Activated CD8-positive, alpha-beta memory T cell treated with anti-CD3 and anti-CD28 coated beads, Interleukin-2, amount 50 U/mL, for 48 hours (primary cell): ENCODE measurements at regions not wholly inside any gene's neighbourhood (a gene's known extent, or its start where the extent isn't known, plus 50 kb on each side); places are given as distances from the start of the nearest gene placed in this dataset.

Experiments used
- DNase-seq: peaks from one replicate; pipeline ENCODE4 v3.0.0-alpha.2; 2020

DNA sequence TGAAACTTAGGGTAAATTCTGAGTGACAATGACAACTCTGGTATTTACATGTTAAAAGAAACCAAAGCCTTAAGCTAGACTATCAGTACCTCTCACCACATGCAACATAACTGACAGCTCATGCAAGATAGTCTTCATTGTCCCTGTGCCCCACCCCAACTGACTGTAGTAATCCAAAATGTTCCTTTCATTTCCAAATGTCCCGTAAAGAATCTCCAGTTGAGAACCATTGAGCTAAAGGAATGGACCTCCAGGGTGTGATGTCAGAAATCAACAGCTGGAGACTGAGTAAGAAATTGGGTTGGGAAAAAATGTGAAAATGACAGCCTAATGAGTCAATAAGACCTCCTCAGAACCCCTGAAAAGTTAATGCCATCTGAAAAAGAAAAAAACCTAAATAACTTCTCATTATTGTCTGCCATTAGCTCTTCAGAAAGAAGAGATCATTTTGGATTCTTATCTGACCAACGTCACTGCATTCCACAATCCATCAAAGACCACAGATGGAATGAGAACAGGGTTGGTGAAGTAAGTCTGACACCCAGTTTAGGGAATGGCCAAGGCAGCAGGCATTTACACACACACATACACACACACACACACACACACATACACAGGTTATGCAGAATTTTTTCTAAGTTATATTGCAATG is 51.7 kb upstream of the ACVR2A start:
- DNase-seq, result no peak

DNA sequence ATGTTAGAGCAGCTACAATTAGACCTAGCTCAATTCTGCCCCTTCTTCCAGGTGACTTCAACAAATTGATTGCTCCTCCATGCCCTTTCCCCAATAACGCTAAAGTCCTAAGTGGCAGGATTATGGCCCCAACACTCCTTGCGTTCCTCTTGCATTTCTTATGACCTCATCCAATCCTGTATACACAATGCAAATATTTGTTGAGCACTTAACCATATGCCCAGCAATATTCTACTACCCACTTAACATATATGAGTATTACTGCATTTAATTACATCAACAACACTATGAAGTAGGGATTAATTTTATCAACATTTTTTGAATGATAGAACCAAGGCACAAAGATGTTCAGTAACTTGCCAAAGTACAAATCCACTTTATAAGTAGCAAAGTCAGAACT is 54.2 kb upstream of the ACVR2A start:
- DNase-seq, result no peak

DNA sequence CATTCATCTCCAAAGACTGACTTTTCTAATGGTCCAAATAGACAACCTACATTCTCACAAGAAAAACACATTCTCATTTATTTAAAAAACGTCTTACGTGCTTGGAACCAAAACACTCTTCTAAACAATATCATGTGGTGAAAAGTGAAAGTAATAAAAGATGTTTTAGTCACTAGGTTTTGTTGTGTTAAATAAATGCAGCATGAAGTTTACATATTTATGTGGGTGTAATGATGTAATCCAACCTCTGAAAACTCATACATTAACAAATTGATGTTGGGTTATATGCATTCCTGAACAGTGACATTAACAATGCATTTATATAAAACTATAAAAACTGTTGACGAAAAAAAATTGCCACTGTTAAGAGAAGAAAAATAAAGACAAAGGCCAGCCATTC is 55.1 kb upstream of the ACVR2A start:
- no peak for DNase-seq

DNA sequence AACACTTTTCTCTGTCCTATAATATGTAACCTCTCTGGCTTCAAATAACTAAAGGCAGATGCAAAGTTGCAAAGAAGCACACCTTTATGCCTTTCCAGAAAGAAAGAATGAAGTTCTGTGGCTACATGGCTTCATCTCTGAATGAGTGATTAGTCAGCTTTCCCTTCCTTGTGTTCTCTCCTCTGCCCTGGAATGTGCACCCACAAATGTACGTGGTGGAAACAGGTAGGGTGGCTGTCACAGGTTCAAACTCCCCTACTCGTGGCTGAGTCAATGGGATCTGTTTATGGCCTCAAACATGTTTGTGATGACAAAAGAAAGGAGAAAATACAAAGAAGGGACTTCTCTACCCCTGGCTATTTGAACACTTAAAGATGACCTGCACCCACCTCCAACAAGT is 55.5 kb upstream of the ACVR2A start:
- DNase-seq, result no peak

DNA sequence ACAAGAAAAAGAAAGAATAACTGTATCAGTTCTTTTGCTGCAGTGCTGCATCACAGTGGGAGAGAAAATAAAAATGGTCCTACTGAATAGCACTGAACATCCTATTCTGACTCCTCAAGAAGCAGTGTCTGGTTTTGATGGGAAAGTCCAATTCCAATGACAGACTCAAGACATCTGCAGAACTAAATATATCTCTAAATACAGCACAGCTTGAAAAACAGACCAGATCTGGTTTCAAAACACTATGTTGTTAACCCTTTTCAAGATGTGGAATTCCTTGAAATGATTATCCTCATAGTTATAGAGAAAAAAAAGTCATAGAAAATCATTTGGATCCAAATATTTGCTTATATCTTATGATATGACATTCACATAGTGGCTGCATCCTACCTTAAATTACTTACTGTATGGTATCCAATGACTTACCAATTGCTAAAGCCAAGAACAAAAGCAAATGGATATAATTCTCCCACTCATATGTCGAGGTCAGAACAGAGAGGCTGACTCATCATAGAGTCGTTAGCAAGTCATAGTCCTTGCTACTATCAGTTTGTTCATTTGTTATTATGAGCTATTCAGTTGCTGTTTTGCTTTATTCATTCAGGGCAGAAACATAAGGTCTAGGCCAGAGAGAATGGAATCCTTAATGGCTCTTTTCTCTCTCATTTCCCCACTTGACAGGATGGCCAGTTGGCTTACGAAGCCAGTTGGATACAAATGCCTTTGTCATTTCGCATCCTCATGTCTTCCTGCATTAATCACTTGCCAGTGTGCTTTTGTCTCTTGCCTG is 62.5 kb upstream of the ACVR2A start:
- DNase-seq, result no peak

DNA sequence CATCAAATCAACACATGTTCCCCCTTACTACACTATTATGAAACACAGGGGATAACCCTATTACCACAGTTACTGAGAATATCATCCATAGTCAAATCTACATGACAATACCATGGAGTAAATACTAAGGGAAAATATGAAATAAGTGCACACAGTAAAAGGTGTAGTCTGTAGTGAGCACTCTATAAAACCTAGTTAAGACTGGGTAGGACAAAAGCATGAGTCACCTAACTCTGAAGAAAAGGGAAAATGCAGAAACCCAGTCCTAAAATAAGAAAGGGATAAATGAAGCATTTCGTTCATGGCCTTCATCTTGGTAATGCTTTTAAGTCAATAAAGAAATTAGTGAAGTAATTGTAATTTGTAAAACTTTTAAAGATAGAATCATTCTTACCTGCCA is 65.4 kb upstream of the ACVR2A start:
- DNase-seq, result no peak

DNA sequence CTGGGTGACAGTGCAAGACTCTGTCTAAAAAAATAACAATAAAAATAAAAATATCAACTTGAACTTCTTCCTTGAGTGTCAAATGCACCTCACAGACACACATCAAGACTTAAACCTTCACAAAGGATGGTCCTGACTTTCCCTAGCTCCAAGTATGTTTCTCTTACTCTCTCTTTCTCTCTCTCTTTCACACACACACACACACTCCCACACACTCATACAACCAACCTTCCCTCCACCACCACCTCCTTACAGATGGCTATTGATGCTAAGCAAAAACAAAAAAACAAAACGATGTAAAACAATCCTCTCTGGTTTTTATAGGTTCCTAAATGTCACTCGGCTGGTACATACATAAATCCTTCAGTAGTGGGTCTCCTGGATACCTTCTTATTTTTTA is 67.4 kb upstream of the ACVR2A start:
- DNase-seq, result no peak

DNA sequence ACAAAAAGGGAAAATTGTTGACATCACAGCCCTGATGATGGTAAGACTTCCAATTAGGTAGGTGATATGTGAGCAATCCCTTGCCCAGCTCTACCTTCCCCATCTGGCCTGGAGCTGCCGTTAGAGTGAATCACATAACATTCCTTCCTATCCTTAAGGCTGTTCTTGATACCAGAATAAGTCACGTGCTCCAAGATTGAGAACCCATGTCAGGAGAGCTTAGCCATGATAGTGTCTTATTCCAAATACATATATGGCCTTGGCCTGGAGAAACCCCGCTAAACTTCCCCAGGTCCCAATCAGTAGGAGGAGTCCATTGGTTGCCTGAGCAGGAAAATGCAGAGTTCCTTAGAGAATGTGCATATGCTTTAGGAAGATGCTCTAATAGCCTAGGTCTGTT is 70.0 kb upstream of the ACVR2A start:
- DNase-seq, result no peak

DNA sequence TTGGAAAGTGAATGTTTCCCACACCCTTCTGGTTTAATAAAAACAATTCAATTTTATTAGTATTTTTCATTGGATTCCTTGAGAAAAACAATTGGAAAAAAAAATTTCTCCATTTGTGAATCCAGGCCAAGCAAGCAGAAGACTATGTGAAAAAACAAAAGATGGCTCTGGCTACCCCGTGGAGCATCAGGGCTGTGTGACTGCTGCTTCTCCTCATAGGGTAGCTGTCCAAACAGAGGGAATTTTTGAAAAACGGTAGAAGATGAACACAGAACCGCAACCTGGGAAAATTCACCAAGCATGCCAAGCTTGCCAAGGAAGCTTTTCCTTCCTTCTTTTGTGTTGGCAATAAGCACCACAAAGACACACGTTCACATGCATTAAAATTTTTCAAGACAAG is 71.3 kb upstream of the ACVR2A start:
- DNase-seq, result no peak

DNA sequence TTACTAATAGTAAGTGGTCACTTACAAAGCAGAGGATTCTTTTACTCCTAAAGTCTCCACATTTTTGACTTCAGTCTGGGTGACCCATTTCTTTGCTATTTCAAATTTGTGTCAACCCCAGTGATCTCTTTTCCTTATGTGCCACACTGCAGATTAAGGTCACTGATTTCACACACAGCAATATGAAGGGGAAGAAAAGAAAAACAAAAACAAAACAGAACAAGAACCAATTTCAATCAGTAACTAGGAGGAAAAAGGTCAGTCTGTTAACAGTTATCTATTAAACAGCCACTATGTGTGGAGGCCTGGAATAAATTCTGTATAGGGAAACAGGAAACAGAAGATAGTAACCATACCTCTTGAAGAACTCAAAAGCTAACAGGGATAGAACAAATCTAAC is 72.0 kb upstream of the ACVR2A start:
- DNase-seq, result no peak

DNA sequence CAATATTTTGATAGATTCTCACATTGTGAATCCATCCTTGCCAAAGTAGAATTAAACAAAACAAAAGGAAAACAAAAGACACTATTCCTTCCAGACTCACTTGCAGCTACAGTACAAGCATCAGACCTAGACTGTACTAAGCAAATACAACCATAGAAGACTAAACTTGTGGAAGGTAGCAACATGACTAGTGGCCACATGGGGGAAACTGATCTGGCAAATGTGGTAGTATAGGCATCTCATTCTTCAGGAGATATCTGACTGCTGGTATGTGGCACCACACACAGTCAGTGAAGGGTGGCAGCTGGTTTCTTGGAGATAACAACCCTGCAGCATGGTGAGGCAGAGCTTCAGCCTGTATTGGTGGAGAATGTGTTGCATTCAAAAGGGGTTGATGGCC is 81.0 kb upstream of the ACVR2A start:
- no peak for DNase-seq

DNA sequence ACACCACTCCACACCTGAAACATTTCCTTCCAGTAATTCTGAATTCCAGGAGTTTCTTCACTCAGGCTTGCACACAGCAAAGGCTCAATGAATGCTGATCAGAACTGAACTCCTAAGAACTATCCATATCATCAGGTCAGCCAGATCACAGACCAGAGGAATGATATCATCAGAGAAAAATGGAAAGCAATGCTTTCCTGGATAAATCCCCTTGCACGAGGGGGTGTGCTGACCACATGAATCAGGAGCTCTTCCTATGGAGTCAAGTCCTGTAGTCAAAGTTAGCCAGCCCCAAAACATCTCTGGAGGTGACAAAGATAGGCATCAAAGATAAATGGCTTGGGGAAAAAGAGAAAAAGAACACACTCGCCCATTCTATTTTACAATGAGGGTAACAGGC is 83.8 kb upstream of the ACVR2A start:
- DNase-seq, result no peak

DNA sequence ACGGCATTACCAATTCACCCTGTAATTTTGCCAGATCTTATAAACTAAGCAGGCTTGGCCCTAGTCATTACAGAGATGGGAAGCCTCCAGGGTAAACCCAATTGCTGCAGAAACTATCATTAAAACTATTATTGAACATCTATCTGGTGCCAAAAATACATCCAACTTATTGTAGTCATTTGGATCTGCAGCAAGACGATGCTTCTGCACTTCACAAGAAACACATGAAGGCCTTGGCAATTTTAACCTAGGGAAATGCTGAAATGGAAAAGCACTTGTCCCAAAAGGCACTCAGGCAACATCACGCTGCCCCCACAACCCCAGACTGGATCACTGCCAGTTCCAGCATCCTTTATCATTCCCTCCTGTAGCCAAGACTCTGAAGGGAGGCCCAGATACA is 85.3 kb upstream of the ACVR2A start:
- DNase-seq, result no peak

DNA sequence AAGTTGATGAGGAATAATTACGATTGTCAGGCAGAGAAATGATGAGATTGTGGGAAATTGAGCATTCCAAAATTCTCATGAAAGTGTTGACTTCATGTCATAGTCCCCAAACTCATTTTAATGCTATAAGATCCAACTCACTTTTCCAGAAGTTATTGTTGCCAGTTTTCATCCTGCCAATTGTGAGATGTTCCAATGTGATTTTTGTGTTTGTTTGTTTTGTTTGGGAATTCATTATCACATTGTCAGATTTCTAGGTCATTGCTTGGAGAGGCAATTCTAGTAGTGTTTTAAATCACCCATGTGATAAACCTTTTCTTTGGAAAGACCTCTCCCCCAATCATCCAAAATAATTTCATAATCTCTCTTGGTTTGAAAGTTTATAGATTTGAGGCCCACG is 86.0 kb upstream of the ACVR2A start:
- no peak for DNase-seq

DNA sequence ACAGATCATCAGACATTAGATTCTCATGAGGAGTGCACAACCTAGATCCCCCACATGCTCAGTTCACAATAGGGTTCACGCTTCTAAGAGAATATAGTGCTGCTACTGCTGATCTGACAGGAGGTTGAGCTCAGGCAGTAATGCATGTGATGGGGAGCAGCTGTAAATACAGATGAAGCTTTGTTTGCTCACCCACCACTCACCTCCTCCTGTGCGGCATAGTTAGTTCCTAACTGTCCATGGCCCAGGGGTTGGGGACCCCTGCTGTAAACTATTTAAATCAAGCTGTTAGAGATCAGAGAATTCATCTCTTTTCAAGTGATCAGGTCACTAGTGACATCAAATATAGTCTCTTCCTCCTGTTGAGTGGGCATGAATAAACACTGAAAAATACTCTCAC is 88.8 kb upstream of the ACVR2A start:
- no peak for DNase-seq

DNA sequence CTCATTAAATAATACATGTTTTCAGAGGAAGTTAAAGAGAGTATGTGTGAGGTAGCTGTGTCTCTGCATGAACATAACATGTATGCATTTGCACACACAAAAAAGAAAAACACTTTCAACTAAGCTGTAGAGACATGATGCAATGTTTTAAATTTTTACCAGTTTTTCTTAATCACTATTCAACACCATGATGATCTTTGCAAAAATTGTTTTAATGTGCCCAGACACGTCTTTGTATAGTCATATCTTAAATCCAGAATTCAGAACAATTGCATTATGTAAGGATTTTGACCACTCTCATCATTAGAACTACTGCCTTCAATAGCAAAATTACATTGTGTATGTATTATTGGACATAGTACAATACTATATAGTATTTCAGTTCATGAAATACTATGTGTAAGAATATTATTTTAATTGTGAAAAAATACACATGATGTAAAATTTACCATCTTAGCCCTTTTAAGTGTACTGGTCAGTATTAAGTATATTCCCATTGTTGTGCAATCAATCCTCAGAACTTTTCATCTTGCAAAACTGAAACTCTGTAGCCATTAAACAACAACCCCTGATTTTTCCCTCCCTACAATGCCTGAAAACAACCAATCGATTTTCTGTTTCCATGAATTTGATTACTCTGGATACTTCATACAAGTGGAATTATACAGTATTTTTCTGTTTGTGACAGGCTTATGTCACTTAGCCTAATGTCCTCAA is 104.5 kb upstream of the ACVR2A start:
- no peak for DNase-seq

DNA sequence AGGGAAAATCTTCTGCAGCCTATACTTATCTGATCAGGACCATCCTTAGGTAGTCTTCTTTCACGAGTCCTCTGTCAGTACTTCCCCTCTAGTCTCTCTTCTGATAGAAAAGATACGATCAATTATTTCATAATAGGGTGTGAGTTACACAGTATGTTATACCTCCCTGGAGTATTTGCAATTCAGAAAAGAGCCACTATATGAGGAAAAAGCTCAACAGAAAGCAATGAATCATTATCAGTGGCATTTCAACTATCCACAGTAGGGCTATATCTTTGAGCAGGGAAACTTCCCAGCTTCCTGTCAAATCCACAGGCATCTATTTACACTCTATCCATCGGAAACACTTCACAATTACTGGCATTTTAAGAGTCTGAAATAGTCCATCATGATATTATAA is 105.3 kb upstream of the ACVR2A start:
- no peak for DNase-seq

DNA sequence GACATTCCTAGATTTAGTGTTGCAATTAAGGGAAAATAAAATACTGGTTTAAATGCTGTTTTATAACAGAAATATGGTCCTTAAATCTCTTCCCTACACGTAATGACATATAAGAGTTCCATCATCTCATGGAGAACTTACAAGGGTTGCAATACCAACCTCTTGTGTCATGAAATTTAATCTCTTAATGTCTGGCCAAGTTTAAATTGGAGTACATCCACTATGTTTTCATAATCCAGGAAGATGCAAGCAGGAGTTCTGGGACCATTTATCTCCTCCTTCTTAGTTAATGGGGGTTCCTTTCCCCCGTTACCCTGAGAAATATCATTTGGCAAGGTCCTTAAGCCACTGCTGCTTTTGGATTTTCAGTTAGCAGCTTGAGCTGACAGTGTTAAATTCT is 126.0 kb upstream of the ACVR2A start:
- no peak for DNase-seq

DNA sequence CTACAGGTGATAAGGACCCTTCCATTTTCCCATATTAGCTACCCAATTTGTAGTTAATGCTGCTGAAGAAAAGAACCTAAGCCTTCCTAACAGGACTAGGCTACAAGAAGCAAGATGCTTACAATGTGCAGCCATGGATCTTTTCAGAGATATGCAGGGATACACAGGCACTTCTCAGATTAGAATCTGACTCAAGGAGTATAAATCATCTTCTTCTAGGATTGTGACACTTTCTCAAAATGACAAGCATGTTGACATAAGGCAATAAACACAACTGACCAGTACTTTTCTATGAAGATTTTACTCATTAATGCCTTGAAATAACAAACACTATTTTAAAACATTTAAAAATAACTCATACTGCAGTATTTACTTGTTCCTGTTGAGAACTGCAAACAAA is 127.9 kb upstream of the ACVR2A start:
- DNase-seq, result no peak

DNA sequence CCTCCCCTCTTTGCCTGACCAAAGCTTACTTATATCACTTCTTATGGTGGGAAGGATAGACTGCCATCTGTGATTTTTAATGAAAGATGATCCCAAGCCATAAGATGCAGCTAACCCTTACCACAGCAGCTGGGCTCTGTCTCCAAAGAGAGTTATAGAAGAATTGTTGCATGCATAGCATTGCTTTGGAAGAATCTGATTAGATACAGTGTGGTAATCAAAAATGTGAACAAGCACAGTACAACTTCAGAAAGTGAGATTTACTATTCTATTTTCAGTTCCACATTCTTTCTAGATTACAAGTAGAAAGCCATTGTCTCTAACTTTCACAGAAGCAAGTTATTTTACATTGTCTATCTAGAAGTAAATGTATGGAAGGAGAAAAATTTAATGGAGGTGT is 129.0 kb upstream of the ACVR2A start:
- no peak for DNase-seq

DNA sequence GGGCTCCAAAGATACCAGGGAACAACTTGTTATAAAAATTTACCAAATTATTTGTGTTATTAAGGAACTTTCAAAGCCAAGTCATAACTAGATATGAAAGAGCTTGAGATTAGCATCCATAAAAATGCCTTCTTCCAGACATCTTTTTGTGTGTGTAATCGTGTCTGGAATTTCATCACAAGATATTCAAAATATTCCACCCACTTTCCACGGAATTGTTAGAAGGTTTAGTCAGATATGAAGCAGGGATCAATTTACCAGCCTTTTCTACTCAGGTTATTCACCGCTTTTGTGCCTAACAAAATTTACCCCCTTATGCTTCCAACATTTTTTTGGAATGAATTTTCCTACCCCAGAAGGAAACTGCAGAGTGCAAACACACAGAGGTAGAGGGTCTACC is 130.2 kb upstream of the ACVR2A start:
- no peak for DNase-seq

DNA sequence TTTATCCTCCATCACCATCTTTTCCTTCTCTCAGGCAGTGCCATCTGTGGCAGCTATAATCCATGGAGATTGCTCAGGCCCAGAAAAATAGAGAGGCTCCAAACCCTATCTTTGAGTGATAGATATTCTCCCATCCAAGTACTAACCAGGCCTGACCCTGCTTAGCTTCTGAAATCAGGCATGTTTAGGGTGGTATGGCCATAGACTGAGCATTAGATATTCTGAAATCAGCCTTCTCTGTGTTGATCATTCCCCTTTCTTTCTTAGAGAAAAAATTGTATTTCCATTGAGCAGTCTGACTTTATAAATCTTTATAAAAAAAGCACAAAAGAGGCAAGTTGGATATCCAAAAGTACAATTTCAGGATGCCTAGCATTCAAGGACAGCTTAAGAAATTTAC is 131.5 kb upstream of the ACVR2A start:
- no peak for DNase-seq

DNA sequence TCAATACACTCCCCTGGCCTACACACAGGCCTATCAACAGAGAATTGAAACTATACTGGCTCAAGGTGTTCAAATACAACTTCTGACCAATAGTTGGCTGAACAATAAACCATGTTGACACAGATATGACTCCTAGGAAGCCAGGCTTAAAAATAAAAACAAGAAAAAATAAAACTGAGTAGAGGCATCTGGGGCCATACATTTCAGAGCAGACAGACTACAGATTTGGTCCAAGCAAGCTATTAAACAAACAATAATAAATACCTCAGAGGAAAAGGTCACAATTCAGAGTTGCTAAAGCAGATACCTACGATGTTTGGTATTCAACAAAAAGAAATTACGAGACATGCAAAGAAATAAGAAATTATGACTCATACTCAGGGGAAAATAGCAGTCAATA is 132.8 kb upstream of the ACVR2A start:
- DNase-seq, result no peak

DNA sequence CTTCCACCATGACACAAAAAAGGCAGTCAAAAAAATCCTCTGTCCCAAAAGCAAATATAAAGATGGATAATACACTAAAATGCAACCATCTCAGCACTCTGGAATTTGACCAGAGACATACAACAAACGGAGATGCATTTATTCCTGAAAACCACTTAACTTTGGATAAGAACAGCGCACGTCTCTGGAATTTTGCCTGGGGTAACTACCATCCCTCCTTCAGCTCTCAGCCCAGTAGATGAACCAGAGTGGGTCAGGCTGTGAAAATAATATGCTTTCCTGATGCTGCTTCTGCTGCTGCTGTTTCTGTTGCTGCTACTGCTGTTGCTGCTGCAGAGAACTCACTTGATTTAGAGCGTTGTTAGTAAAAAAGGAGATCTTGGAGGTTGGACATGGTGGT is 133.8 kb upstream of the ACVR2A start:
- no peak for DNase-seq
